CD8-positive, alpha-beta memory T cell (primary cell): ENCODE measurements at regions not wholly inside any gene's neighbourhood (a gene's known extent, or its start where the extent isn't known, plus 50 kb on each side); places are given as distances from the start of the nearest gene placed in this dataset.

Experiments used
- CTCF ChIA-PET: fragments of 350-600 bp; sonication (Branson Sonifier 250); formaldehyde crosslinking; loops from one replicate; lab custom pipeline; 2021; ENCODE audit warnings: antibody characterized with exemption; lab: Charles Lee
- POLR2A ChIA-PET: fragments of 350-600 bp; sonication (Branson Sonifier 250); formaldehyde crosslinking; loops from one replicate; lab custom pipeline; 2021; ENCODE audit warnings: antibody characterized with exemption; lab: Charles Lee
- DNase-seq, 5 donors: peaks; one replicate each; pipeline versions ENCODE4 v3.0.0 to v3.0.0-alpha.2; 2020 to 2022; ENCODE audit warnings: mixed read lengths in 1 of 5
- H3K27ac ChIP-seq: one replicate; pipeline ENCODE4 v1.7.0; 2013; ENCODE audit warnings: low read depth, mild to moderate bottlenecking, low read length, moderate library complexity
- H3K27me3 ChIP-seq: 2 replicates; pipeline ENCODE4 v1.7.0; 2013; ENCODE audit warnings: low read length, mild to moderate bottlenecking; ENCODE audit not compliant: insufficient read depth, poor library complexity, severe bottlenecking
- H3K36me3 ChIP-seq: 2 replicates; pipeline ENCODE4 v1.7.0; 2013; ENCODE audit warnings: mild to moderate bottlenecking, low read length, moderate library complexity; ENCODE audit not compliant: insufficient read depth
- H3K4me1 ChIP-seq: 2 replicates; pipeline ENCODE4 v1.7.0; 2013; ENCODE audit warnings: mild to moderate bottlenecking, low read length, moderate library complexity; ENCODE audit not compliant: insufficient read depth
- H3K4me3 ChIP-seq: 2 replicates; pipeline ENCODE4 v1.7.0; 2013; ENCODE audit warnings: mild to moderate bottlenecking, low read length
- H3K9me3 ChIP-seq: 2 replicates; pipeline ENCODE4 v1.7.0; 2013; ENCODE audit warnings: mild to moderate bottlenecking, low read length
- H3K27ac Mint-ChIP-seq, 8 donors: one replicate each; pipeline ENCODE4 v1.8.0; 2020 to 2021; ENCODE audit warnings: mixed read lengths in 8 of 8, mild to moderate bottlenecking in 6 of 8, inconsistent platforms in 3 of 8, moderate library complexity in 3 of 8
- H3K27me3 Mint-ChIP-seq, 2 donors: one replicate each; pipeline ENCODE4 v1.8.0; 2020 to 2021; ENCODE audit warnings: mixed read lengths in 2 of 2, mild to moderate bottlenecking in 1 of 2, moderate library complexity in 1 of 2
- H3K36me3 Mint-ChIP-seq, 3 donors: one replicate each; pipeline ENCODE4 v1.8.0; 2020 to 2021; ENCODE audit warnings: mixed read lengths in 3 of 3, inconsistent platforms in 1 of 3, mild to moderate bottlenecking in 1 of 3
- H3K4me1 Mint-ChIP-seq, 3 donors: one replicate each; pipeline ENCODE4 v1.8.0; 2020 to 2021; ENCODE audit warnings: mixed read lengths in 3 of 3, inconsistent platforms in 1 of 3, mild to moderate bottlenecking in 1 of 3
- H3K4me3 Mint-ChIP-seq, 7 donors: one replicate each; pipeline ENCODE4 v1.8.0; 2020 to 2021; ENCODE audit warnings: mixed read lengths in 7 of 7, mild to moderate bottlenecking in 6 of 7, moderate library complexity in 4 of 7, inconsistent platforms in 2 of 7
- H3K9me3 Mint-ChIP-seq, 5 donors: one replicate each; pipeline ENCODE4 v1.8.0; 2020 to 2022; ENCODE audit warnings: mixed read lengths in 5 of 5, mild to moderate bottlenecking in 3 of 5, moderate library complexity in 2 of 5, inconsistent platforms in 1 of 5

DNA sequence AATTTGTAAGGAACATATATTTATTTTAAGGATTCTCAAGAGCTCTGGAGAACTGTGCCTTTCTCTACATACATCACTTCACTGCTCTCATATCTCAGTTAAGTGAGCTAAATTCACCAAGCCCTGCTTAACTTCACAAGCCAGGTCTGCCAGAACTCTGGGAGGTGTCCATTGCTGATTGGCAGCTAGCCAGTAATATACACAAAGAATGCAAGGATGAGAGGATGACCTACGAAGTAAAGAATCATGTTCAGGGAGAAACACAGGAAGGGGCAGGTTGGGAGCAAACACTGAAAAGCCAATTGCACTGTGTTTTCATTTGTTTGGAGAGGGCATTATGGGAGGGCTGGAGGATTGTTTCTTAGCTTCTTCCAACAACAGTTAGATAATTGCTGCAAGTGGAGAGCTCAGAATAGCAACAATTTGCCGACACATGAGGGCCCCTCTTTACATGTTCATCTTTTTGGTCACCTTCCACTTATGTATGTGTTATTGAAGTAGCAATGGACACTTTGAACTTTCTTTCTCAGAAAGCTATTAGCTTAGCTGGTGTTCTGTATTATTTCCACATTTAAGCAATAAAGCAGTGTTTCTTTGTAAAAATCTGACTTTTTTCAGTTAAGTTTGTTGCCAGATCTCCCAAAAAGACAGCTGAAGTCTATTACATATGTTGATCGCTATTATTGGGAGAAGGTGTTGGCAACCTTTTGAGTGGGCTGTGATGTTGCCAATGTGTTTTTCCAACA is 254.8 kb downstream of the LTN1 start:
- Mint-ChIP-seq H3K4me3 (no peak overlapping the region), H3K27me3 (no peaks in the 10 kb centered on the region), H3K36me3 (peaks cover 0 to 3% (median 0%) of the 10 kb centered on the region in 3 donors), H3K4me1 (peaks cover 13 to 17% (median 16%) of the 10 kb centered on the region in 3 donors), H3K9me3 (no peaks in the 10 kb centered on the region), H3K27ac (peak overlapping the region in 3 of 8 donors; percentile 4 to 59 (median 16))
- no peak for DNase-seq
- no peak overlapping the region for H3K4me3 ChIP-seq
- H3K27ac ChIP-seq: no peak overlapping the region
- no peaks in the 10 kb centered on the region for H3K36me3 ChIP-seq
- no peaks in the 10 kb centered on the region for H3K27me3 ChIP-seq
- CTCF ChIA-PET: interaction anchor here (5.0 kb wide), 1 partner anchor 8 kb away, joined by 37 read pairs; no protein-coding TSS in a partner anchor
- POLR2A ChIA-PET: no interaction called here
- H3K4me1 ChIP-seq: no peaks in the 10 kb centered on the region
- H3K9me3 ChIP-seq: no peaks in the 10 kb centered on the region

DNA sequence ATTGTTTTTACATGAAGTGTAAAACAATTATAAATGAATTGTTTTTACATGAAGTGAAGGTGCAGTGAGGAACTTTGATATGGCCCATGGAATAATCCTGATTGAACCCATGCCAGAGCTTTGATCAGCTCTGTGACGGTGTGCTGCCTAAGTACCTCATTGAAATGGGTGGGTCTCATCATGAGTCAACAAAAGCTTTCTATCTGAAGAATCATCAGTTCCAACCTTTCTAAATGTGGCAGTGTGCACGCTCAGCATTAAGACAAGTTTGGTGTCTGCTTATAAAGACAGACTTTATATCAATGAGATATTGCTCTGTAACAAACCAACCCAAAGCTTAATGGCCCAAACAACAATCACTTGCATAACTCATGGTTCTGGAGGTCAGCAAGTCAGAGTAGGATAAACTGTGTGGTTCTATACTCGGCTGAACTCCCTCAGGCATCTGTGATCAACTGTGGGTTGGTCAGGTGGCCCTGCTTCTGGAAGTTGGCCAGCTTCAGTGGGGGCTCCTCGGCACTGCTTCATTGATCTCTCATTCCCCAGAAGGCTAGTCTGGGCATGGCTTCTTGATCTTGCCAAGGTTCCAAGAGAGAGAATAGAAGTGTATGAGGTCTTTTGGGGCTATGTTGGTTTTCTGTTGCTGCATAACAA is 258.0 kb downstream of the LTN1 start:
- Mint-ChIP-seq H3K27ac (no peak overlapping the region), H3K4me1 (peaks cover 9 to 11% (median 11%) of the 10 kb centered on the region in 3 donors), H3K27me3 (no peaks in the 10 kb centered on the region), H3K9me3 (no peaks in the 10 kb centered on the region), H3K36me3 (peaks cover 0 to 12% (median 2%) of the 10 kb centered on the region in 3 donors), H3K4me3 (no peak overlapping the region)
- ChIA-PET CTCF (interaction anchor here (1.2 to 5.0 kb wide), 2 partner anchors 12 to 218 kb away, joined by 3 to 37 read pairs; no protein-coding TSS in a partner anchor), POLR2A (no interaction called here)
- DNase-seq: no peak
- Histone ChIP-seq H3K27ac (no peak overlapping the region), H3K27me3 (no peaks in the 10 kb centered on the region), H3K9me3 (no peaks in the 10 kb centered on the region), H3K4me1 (no peaks in the 10 kb centered on the region), H3K4me3 (no peak overlapping the region), H3K36me3 (no peaks in the 10 kb centered on the region)

DNA sequence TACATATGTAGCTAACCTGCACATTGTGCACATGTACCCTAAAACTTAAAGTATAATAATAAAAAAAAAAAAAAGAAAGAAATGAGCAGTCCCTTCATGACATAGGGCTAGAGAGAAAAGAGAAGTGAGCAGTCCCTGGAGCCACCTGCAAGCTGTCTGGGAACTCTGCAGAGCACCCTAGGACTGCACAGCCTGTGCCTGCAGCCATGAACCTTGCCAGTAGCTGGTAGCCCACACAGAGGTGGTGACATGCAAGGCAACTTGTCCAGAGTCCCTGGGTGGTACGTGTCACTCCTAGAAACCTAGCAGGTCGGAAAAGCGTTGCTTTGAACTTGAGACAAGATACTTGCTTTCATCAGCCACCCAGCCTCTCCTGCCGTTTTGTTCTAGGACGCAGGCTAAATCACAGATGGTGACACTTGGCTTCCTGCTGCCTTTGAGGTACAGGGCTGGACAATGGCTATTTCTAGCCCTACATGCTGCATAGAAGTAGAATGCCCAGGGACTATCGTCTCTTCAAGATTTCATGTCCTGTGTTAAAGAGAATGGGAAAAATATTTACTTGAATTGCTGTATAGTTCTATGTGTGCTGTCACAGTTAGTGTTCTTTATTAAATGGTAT is 260.9 kb downstream of the LTN1 start:
- no peaks in the 10 kb centered on the region for H3K9me3 Mint-ChIP-seq
- H3K4me1 Mint-ChIP-seq: peaks cover 0 to 3% (median 2%) of the 10 kb centered on the region in 3 donors
- H3K4me3 Mint-ChIP-seq: no peak overlapping the region
- no peak for DNase-seq
- Histone ChIP-seq H3K4me1 (no peaks in the 10 kb centered on the region), H3K4me3 (no peak overlapping the region), H3K9me3 (no peaks in the 10 kb centered on the region), H3K36me3 (no peaks in the 10 kb centered on the region), H3K27me3 (no peaks in the 10 kb centered on the region), H3K27ac (no peak overlapping the region)
- ChIA-PET POLR2A (interaction anchor here (0.6 kb wide), 1 partner anchor 31 kb away, joined by 3 read pairs; no protein-coding TSS in a partner anchor), CTCF (no interaction called here)
- H3K36me3 Mint-ChIP-seq: peaks cover 0 to 15% (median 2%) of the 10 kb centered on the region in 3 donors
- H3K27me3 Mint-ChIP-seq: no peaks in the 10 kb centered on the region
- H3K27ac Mint-ChIP-seq: peak overlapping the region in 2 of 8 donors; percentile 8 to 43

DNA sequence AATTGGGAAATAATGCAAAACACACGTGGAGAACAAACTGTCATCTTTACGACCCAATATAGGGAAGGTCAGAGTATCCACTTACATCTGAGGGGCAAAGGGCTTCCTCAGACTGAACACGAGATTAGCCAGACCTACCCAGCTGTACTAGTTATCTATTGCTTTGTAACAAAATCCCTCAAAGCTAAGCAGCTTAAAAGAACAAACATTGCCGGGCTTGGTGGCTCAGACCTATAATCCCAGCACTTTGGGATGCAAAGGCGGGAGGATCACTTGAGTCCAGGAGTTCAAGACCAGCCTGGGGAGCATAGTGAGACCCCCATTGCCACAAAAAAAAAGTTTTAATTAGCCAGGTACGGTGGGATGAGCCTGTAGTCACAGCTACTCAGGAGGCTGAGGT is 262.8 kb downstream of the LTN1 start:
- Histone ChIP-seq H3K36me3 (no peaks in the 10 kb centered on the region), H3K4me1 (no peaks in the 10 kb centered on the region), H3K27me3 (no peaks in the 10 kb centered on the region), H3K9me3 (no peaks in the 10 kb centered on the region), H3K27ac (no peak overlapping the region), H3K4me3 (no peak overlapping the region)
- POLR2A ChIA-PET: no interaction called here
- no peak overlapping the region for H3K27ac Mint-ChIP-seq
- peaks cover 5 to 15% (median 5%) of the 10 kb centered on the region in 3 donors for H3K36me3 Mint-ChIP-seq
- H3K9me3 Mint-ChIP-seq: no peaks in the 10 kb centered on the region
- H3K4me3 Mint-ChIP-seq: no peak overlapping the region
- no peak for DNase-seq
- peaks cover 0 to 9% (median 2%) of the 10 kb centered on the region in 3 donors for H3K4me1 Mint-ChIP-seq
- CTCF ChIA-PET: interaction anchor here (2.6 kb wide), 1 partner anchor 16 kb away, joined by 11 read pairs; no protein-coding TSS in a partner anchor
- no peaks in the 10 kb centered on the region for H3K27me3 Mint-ChIP-seq

DNA sequence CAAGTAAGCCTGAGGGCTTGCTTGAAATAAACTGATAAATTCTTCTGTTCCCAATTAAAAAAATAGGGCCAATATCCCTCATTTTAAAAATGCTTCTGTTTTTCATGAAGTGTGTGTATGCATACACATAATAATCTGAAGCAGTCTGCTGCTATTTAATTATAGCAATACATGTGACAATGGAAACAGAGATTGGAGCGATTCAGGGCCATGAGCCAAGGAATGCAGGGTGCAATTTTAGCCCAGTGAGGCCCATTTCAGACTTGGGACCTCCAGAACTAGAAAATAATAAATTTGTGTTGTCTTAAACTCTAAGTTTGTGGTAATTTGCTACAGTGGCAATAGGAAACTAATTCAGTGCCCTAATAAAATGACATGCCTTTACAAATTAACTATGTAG is 264.9 kb downstream of the LTN1 start:
- Histone ChIP-seq H3K9me3 (no peaks in the 10 kb centered on the region), H3K27ac (no peak overlapping the region), H3K4me1 (no peaks in the 10 kb centered on the region), H3K4me3 (no peak overlapping the region), H3K27me3 (no peaks in the 10 kb centered on the region), H3K36me3 (no peaks in the 10 kb centered on the region)
- POLR2A ChIA-PET: no interaction called here
- H3K27me3 Mint-ChIP-seq: no peaks in the 10 kb centered on the region
- H3K9me3 Mint-ChIP-seq: no peaks in the 10 kb centered on the region
- H3K4me3 Mint-ChIP-seq: no peak overlapping the region
- peaks cover 0 to 13% (median 2%) of the 10 kb centered on the region in 3 donors for H3K4me1 Mint-ChIP-seq
- H3K27ac Mint-ChIP-seq: no peak overlapping the region
- DNase-seq: no peak
- peaks cover 9 to 20% (median 10%) of the 10 kb centered on the region in 3 donors for H3K36me3 Mint-ChIP-seq
- CTCF ChIA-PET: interaction anchor here (2.6 kb wide), 1 partner anchor 18 kb away, joined by 11 read pairs; no protein-coding TSS in a partner anchor

DNA sequence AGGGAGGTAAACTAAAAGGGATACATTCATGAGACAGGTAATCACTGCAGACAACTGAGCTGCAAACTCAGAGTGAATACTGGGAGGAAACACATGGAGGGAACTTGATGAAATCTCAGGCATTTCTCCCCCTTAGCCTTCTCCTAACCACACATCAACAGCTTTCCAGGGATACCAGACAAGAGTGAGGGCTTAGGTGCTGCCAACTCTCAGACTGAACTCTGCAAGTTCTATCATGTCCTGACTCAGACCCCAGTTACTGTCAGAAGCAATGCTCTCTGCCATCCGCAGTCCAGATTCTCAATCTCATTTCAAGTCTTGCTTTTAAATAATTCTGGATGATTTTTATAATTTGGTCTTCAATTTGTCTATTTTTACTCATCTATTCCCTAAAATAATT is 267.3 kb downstream of the LTN1 start:
- POLR2A ChIA-PET: no interaction called here

DNA sequence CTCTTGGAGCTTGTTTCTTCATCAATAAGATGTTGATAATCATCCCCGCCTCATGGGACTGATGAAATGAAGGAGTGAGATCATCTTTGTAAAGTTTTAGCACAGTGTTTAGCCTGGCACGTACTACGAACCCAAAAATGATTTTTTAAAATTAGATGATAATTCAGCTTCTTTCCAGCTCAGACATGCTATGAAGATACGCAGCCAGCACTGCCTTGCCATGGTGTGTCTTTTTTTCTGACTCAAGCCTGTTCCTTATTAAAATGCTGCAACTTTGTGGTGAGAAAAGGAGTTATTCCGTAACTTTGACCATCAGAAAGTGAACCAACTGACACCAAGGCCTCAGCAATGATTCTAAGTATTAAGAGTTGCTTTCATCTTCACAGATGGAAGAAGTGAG is 269.0 kb downstream of the LTN1 start:
- no peaks in the 10 kb centered on the region for H3K36me3 ChIP-seq
- no peaks in the 10 kb centered on the region for H3K27me3 Mint-ChIP-seq
- no peak overlapping the region for H3K4me3 Mint-ChIP-seq
- no peaks in the 10 kb centered on the region for H3K27me3 ChIP-seq
- no peak for DNase-seq
- H3K9me3 ChIP-seq: no peaks in the 10 kb centered on the region
- no peaks in the 10 kb centered on the region for H3K4me1 ChIP-seq
- peaks cover 0 to 13% (median 0%) of the 10 kb centered on the region in 3 donors for H3K4me1 Mint-ChIP-seq
- no peak overlapping the region for H3K27ac ChIP-seq
- H3K4me3 ChIP-seq: no peak overlapping the region
- H3K9me3 Mint-ChIP-seq: peaks cover 0 to 9% (median 0%) of the 10 kb centered on the region in 5 donors
- POLR2A ChIA-PET: no interaction called here
- H3K27ac Mint-ChIP-seq: peak overlapping the region in 1 of 8 donors; percentile 32
- CTCF ChIA-PET: interaction anchor here (1.7 kb wide), 1 partner anchor 22 kb away, joined by 4 read pairs; no protein-coding TSS in a partner anchor
- peaks cover 13 to 23% (median 22%) of the 10 kb centered on the region in 3 donors for H3K36me3 Mint-ChIP-seq

More for the DNA sequence above, 267.3 kb downstream of the LTN1 start:
- Histone ChIP-seq H3K4me1 (no peaks in the 10 kb centered on the region), H3K36me3 (no peaks in the 10 kb centered on the region), H3K4me3 (no peak overlapping the region), H3K27ac (no peak overlapping the region), H3K27me3 (no peaks in the 10 kb centered on the region), H3K9me3 (no peaks in the 10 kb centered on the region)
- no peak for DNase-seq
- no peaks in the 10 kb centered on the region for H3K9me3 Mint-ChIP-seq
- H3K4me3 Mint-ChIP-seq: no peak overlapping the region
- CTCF ChIA-PET: interaction anchor here (1.7 kb wide), 1 partner anchor 21 kb away, joined by 4 read pairs; no protein-coding TSS in a partner anchor
- H3K4me1 Mint-ChIP-seq: peaks cover 0 to 13% (median 0%) of the 10 kb centered on the region in 3 donors
- peaks cover 9 to 13% (median 10%) of the 10 kb centered on the region in 3 donors for H3K36me3 Mint-ChIP-seq
- no peaks in the 10 kb centered on the region for H3K27me3 Mint-ChIP-seq
- peak overlapping the region in 1 of 8 donors; percentile 5 for H3K27ac Mint-ChIP-seq
